Stimulated activated CD8-positive, alpha-beta memory T cell treated with anti-CD3 and anti-CD28 coated beads, Interleukin-2, amount 100 ng/mL, for 48 hours (primary cell): ENCODE measurements at regions not wholly inside any gene's neighbourhood (a gene's known extent, or its start where the extent isn't known, plus 50 kb on each side); places are given as distances from the start of the nearest gene placed in this dataset.

Source experiments
- DNase-seq, 2 donors: peaks; one replicate each; pipeline ENCODE4 v3.0.0-alpha.2; 2020; ENCODE audit warnings: low read depth in 2 of 2

- DNase-seq = no peak
These were observed 149.3 kb upstream of the CTTNBP2 start for GRCh38 chr7:118022546-118022945.

DNA sequence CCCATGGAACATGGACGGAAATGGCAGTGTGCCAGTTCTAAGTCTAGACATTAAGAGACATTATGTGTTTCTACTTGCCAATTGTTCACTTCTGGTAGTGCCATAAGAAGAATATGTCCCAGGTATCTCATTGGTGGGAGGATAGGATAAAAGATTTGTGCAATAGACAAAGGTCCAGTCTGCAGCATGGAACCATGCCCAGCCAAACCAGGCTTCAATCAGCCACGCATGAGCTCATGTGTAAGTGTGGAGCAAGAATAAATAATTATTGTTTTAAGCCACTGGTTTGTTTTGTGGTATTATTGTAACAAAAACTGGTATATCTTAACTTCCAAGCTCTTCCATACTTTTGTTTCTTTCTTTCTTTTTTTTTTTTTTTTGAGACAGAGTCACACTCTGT, 153.6 kb upstream of the CTTNBP2 start:
- no peak for DNase-seq

- no peak for DNase-seq
These were observed 155.0 kb upstream of the CTTNBP2 start for GRCh38 chr7:118028226-118028625.

GRCh38 chr7:118029826-118030422, 154.0 kb upstream of the LSM8 start:
- no peak for DNase-seq

DNA sequence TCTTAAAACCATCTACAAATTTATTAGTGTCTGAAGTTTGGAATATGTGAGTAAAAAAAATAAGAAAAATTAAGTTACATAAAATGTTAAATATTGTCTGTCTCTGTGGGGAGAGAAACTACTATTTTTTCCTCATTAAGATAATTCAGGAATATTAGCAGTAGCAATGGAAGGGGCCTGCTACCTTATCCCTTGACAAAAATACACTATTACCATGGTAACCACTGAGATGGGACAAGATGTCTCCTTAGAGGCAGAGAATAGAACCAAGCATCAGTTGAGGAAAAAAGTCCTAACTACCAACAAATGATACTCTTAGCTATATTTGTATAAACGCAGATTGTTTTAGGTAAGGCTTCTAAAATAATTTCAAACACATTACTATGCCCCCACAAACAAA, 150.7 kb upstream of the LSM8 start:
- DNase-seq = no peak

- DNase-seq = no peak
These were observed 143.9 kb upstream of the LSM8 start for GRCh38 chr7:118039963-118040489.

GRCh38 chr7:118040562-118040961, 143.4 kb upstream of the LSM8 start:
- no peak for DNase-seq

- no peak for DNase-seq
These were observed 142.6 kb upstream of the LSM8 start for GRCh38 chr7:118041251-118041878.

- DNase-seq = no peak
These were observed 138.3 kb upstream of the LSM8 start for GRCh38 chr7:118045629-118046028.

DNA sequence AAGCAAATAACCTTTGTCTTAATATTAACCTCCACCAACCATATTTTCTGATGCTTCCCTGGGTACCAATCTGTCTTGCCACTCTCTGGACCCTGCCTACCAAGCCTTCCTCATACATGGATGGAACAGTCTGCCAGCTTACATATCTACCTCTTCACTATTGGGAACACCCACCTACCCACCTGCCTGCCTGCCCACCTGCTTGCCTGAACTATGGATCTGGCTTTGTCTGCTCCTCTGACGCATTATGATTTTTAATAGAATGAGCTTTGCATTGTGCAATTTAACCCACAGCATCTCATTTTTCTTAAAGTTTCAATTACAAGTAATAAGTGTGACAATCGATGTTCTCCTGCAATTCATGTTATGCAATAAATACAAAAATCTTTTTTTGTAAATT, 137.9 kb upstream of the LSM8 start:
- DNase-seq = no peak

- DNase-seq = no peak
These were observed 137.2 kb upstream of the LSM8 start for GRCh38 chr7:118046801-118047200.

- no peak for DNase-seq
These were observed 131.6 kb upstream of the LSM8 start for GRCh38 chr7:118052336-118052735.

DNA sequence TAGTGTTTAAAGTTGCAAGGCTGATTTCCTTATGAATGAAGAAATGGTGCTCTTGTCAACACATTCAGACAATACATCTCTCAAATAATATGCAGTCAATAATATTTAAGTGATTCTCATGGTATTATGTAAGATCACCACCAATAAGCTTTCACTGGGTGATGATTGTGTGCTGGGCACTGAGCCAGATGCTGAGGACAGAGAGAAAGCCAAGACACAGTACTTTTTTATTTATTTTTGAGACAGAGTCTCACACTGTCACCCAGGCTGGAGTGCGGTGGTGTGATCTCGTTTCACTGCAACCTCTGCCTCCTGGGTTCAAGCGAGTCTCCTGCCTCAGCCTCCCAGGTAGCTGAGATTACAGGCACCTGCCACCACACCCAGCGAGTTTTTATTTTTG, 130.6 kb upstream of the LSM8 start:
- no peak for DNase-seq

DNA sequence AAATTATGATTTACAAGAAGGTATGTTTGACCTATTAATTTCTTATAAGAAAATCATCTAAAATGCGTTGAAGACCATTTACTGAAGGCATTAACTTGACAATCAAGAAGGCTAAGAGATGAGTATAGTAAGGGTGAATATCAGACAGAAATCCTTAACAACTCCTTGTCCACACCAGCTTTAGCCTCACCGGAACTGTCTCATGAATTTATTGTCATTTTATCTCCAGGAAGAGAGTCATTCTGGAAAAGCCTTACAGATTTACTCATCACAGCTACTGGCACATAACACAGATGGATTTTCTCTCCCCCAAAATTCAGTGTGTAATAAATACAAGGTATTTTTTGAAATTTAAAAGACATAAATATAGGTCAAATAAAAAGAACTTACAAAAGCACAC, 129.4 kb upstream of the LSM8 start:
- DNase-seq = no peak

DNA sequence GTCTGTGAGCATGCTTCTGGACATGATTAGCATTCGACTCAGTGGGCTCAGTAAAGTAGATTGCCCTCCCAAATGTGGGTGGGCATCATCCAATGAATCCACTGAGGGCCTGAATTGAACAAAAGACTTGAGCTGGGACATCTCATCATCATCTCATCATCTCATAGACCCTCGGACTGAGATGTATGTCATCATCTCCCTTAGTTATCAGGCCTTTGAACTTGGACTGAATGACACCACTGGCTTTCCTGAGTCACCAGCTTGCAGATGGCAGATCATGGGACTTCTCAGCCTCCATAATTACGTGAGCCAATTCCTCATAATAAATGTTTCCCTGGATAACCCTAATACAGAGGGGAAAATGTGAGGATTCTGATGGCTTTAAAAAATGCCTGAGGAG, 128.3 kb upstream of the LSM8 start:
- no peak for DNase-seq

- DNase-seq = no peak
These were observed 126.6 kb upstream of the LSM8 start for GRCh38 chr7:118057404-118057803.

DNA sequence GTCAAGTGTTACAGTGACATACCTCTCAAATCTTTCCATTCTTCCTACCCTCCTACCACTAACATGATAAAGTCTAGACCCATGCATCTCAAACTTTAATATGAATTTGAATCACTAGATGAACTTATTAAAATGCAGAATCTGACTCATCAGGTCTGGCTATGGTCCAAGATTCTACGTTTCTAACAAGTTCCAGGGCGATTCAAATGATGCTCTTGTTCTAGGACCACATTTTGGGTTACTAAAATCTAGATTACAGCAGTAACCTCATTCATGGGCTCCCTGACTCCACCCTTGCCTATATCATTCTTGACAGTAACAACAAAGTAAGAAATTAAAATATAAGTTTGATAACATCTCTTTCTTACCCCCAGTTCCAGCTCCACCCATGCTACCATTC, 124.8 kb upstream of the LSM8 start:
- DNase-seq = no peak

GRCh38 chr7:118060692-118061091, 123.3 kb upstream of the LSM8 start:
- no peak for DNase-seq

DNA sequence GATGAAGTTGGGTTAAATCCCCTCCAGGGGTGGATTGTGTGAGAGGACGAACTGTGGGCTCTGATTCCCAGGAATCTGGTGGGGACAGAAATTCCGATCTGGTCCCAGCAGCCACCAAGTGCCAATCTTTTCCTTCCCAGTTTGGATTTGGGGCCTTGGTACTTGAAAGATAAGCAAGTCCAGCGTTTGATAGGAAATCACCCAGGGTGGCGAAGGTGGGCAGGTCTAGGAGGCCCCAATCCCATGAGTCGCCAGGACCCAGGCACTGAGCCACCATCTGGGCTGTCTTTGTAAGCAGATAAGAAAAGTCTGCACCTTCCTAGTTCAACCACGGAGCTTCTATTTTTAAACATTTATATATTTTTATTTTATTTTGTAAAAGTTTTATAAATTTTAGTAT, 122.6 kb upstream of the LSM8 start:
- no peak for DNase-seq

DNA sequence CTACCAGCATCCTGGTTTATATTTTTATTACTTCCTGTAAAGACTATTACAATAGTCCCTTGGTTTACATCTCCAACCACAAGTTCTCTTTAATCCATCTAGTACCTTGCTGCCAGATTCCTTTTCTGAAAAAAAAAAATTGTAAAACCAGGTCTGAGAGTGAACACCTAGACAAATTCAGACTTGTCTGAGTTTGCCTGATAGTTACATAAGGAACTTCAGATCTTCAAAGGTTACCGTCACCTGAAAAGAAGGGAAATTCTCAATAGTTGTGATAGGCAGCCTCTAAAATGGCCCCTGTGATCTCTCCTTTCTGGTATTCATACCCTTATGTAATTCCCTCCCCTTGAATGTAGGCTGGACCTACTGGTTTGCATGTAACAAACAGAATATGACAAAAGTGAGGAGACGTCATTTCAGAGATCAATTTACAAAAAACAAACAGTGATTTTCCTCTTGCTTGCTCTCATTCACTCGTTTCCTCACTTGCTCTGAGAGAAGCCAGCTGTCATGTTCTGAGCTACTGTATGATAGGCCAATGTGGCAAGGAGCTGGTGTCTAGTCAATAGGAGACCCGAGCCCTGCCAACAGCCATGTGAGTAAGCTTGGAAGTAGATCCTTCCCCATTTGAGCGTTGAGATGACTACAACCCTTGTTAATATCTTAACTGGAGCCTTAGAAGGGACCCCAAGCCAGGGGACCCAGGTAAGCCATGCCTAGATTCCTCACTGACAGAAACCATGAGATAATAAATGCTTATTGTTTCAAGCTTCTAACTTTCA, 110.9 kb upstream of the LSM8 start:
- no peak for DNase-seq

GRCh38 chr7:118075936-118076335, 108.0 kb upstream of the LSM8 start:
- no peak for DNase-seq

GRCh38 chr7:118076564-118076963, 107.4 kb upstream of the LSM8 start:
- no peak for DNase-seq

GRCh38 chr7:118078015-118078414, 105.9 kb upstream of the LSM8 start:
- no peak for DNase-seq
